Testis (tissue), 2 donors: ENCODE measurements at regions not wholly inside any gene's neighbourhood (a gene's known extent, or its start where the extent isn't known, plus 50 kb on each side); places are given as distances from the start of the nearest gene placed in this dataset.

Source experiments
- DNase-seq: peaks from one replicate; pipeline ENCODE4 v3.0.0-alpha.2; 2019
- H3K27ac ChIP-seq, 2 donors: fragments of 200-600 bp; sonication (generic); one replicate each; pipeline ENCODE4 v1.5.1; 2019
- H3K27me3 ChIP-seq: fragments of 200-600 bp; sonication (generic); one replicate; pipeline ENCODE4 v1.5.1; 2019
- H3K36me3 ChIP-seq: fragments of 200-600 bp; sonication (generic); one replicate; pipeline ENCODE4 v1.5.1; 2017; ENCODE audit warnings: low read depth; ENCODE audit errors: missing control alignments
- H3K4me1 ChIP-seq: fragments of 200-600 bp; sonication (generic); one replicate; pipeline ENCODE4 v1.5.1; 2019
- H3K4me3 ChIP-seq, 2 donors: fragments of 200-600 bp; sonication (generic); one replicate each; pipeline ENCODE4 v1.5.1; 2017 to 2019
- H3K9me3 ChIP-seq: fragments of 200-600 bp; sonication (generic); one replicate; pipeline ENCODE4 v1.5.1; 2017
- CTCF ChIP-seq, 3 experiments: fragments of 450-650 bp in 2 of 3; fragments of 200-600 bp in 1 of 3; sonication (generic) in 1 of 3; IDR thresholded peaks; one replicate each; pipeline ENCODE4 v1.5.1; 2016 to 2019; ENCODE audit warnings: antibody characterized with exemption in 3 of 3, mild to moderate bottlenecking in 2 of 3, moderate library complexity in 1 of 3
- POLR2A ChIP-seq: fragments of 450-650 bp; IDR thresholded peaks from one replicate; pipeline ENCODE4 v1.6.1; 2017; ENCODE audit warnings: antibody characterized with exemption, mild to moderate bottlenecking, moderate library complexity
- WGBS, 2 donors: methylation state at CpG; one replicate each; pipeline ENCODE4 v1.1.5; 2018; 5-methylcytosine and 5-hydroxymethylcytosine counted together
- intact Hi-C: fragments of 100-400 bp; cut with DNase I; formaldehyde crosslinking; loops from one replicate; pipeline ENCODE4 v1.15.1; 2023; ENCODE audit warnings: low total_unique reads

DNA sequence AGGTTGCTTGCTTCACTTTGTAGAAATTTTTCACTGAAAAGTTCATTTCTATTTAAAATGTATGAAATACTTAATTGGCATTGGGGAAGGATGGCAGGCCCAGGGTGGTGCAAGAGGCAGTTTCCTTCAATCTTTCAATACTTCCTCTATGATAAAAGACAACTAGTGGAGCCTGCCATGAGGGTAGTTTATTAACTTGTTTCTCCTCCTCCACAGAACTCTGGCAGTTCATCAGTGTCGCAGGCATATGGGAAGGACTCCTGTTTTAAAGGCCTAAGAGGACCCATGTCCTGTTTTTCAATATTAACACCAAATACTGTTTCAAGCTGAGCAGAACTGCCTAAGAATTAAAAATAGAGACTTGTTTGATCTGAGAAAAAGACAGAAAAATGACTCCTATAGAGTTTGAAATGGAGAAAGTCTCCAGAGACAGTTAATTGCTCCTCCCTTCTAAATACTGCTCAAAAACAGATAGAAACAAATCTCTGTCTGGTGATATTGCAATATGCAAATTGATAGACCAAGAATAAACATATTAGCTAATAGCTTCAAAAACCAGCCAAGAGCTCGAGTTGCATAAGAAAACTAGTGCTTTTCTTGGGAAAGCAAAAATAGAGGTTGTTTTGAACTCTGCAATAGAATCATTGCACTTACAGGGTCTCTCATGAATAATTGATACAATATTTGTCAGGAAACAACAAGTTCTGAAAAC lies 665.7 kb upstream of the SLC35B3 start:
- H3K9me3 ChIP-seq = no peaks in the 10 kb centered on the region
- no peak overlapping the region for H3K4me3 ChIP-seq
- no peak for DNase-seq
- H3K27ac ChIP-seq = no peak overlapping the region
- intact Hi-C loops = no loop called here
- no peaks in the 10 kb centered on the region for H3K27me3 ChIP-seq
- TF ChIP-seq POLR2A = no peak
- no peak for TF ChIP-seq CTCF (IDR thresholded peaks at IDR 0.05)
- H3K36me3 ChIP-seq = no peaks in the 10 kb centered on the region
- WGBS, 2 donors = 47 to 52% methylated on average over 2 of the region's 2 CpGs
- no peaks in the 10 kb centered on the region for H3K4me1 ChIP-seq

GRCh38 chr6:9095729-9096128 lies 660.4 kb upstream of the SLC35B3 start:
- no peaks in the 10 kb centered on the region for H3K4me1 ChIP-seq
- WGBS, 2 donors = 41 to 42% methylated on average over 6 of the region's 6 CpGs
- intact Hi-C loops = no loop called here

GRCh38 chr6:9095137-9095536 lies 659.8 kb upstream of the SLC35B3 start:
- Histone ChIP-seq H3K9me3 (no peaks in the 10 kb centered on the region), H3K27ac (no peak overlapping the region), H3K4me1 (no peaks in the 10 kb centered on the region), H3K4me3 (no peak overlapping the region), H3K27me3 (no peaks in the 10 kb centered on the region), H3K36me3 (no peaks in the 10 kb centered on the region)
- DNase-seq = no peak
- TF ChIP-seq POLR2A (no peak), CTCF (IDR thresholded peaks at IDR 0.05) (no peak)
- WGBS, 2 donors = 83 to 86% methylated on average over 6 of the region's 6 CpGs
- intact Hi-C loops = no loop called here

More at GRCh38 chr6:9095729-9096128, 660.4 kb upstream of the SLC35B3 start:
- no peak for TF ChIP-seq POLR2A
- TF ChIP-seq CTCF (IDR thresholded peaks at IDR 0.05) = no peak
- Histone ChIP-seq H3K4me3 (no peak overlapping the region), H3K36me3 (no peaks in the 10 kb centered on the region), H3K27me3 (no peaks in the 10 kb centered on the region), H3K9me3 (no peaks in the 10 kb centered on the region), H3K27ac (no peak overlapping the region)
- DNase-seq = no peak

GRCh38 chr6:9089724-9090123 lies 654.4 kb upstream of the SLC35B3 start:
- WGBS, 2 donors = 84 to 86% methylated on average over 1 of the region's 1 CpG

More at GRCh38 chr6:9089724-9090123, 654.4 kb upstream of the SLC35B3 start:
- TF ChIP-seq CTCF (IDR thresholded peaks at IDR 0.05) (no peak), POLR2A (no peak)
- Histone ChIP-seq H3K27me3 (no peaks in the 10 kb centered on the region), H3K9me3 (no peaks in the 10 kb centered on the region), H3K4me1 (no peaks in the 10 kb centered on the region), H3K36me3 (no peaks in the 10 kb centered on the region), H3K4me3 (no peak overlapping the region), H3K27ac (no peak overlapping the region)
- no peak for DNase-seq
- intact Hi-C loops = no loop called here
